SKM-1 treated with dmso at 0.1 percent for 144 hours (cell line): ENCODE measurements at regions not wholly inside any gene's neighbourhood (a gene's known extent, or its start where the extent isn't known, plus 50 kb on each side); places are given as distances from the start of the nearest gene placed in this dataset.

Experiments used
- DNase-seq: peaks from one replicate; lab custom pipeline; 2025; ENCODE audit not compliant: unreplicated experiment; lab: John Stamatoyannopoulos, UW

GRCh38 chr6:163651915-163652668 lies 237.6 kb downstream of the QKI start:
- DNase-seq = no peak

- no peak for DNase-seq
Measured at GRCh38 chr6:163651426-163651825, 236.9 kb downstream of the QKI start.

- no peak for DNase-seq
Measured at GRCh38 chr6:163648868-163649267, 234.3 kb downstream of the QKI start.

- no peak for DNase-seq
Measured at GRCh38 chr6:163647624-163648023, 233.1 kb downstream of the QKI start.

- no peak for DNase-seq
Measured at GRCh38 chr6:163646866-163647265, 232.3 kb downstream of the QKI start.

GRCh38 chr6:163646133-163646532 lies 231.6 kb downstream of the QKI start:
- DNase-seq = no peak

- no peak for DNase-seq
Measured at GRCh38 chr6:163645560-163645959, 231.0 kb downstream of the QKI start.

- no peak for DNase-seq
Measured at GRCh38 chr6:163643866-163644265, 229.3 kb downstream of the QKI start.

GRCh38 chr6:163641706-163642105 lies 227.2 kb downstream of the QKI start:
- DNase-seq = no peak

- DNase-seq = no peak
Measured at GRCh38 chr6:163640641-163641040, 226.1 kb downstream of the QKI start.

- no peak for DNase-seq
Measured at GRCh38 chr6:163637524-163637923, 223.0 kb downstream of the QKI start.

- no peak for DNase-seq
Measured at GRCh38 chr6:163635731-163636364, 221.3 kb downstream of the QKI start.

GRCh38 chr6:163635315-163635714 lies 220.8 kb downstream of the QKI start:
- no peak for DNase-seq

- no peak for DNase-seq
Measured at GRCh38 chr6:163634211-163635171, 220.0 kb downstream of the QKI start.

- no peak for DNase-seq
Measured at GRCh38 chr6:163630991-163631390, 216.5 kb downstream of the QKI start.

GRCh38 chr6:163630572-163630971 lies 216.1 kb downstream of the QKI start:
- DNase-seq = no peak

- no peak for DNase-seq
Measured at GRCh38 chr6:163630096-163630495, 215.6 kb downstream of the QKI start.
